Right lobe of liver (tissue), 4 donors: ENCODE measurements at regions not wholly inside any gene's neighbourhood (a gene's known extent, or its start where the extent isn't known, plus 50 kb on each side); places are given as distances from the start of the nearest gene placed in this dataset.

Experiments used
- CTCF ChIP-seq, 4 donors: fragments of 200-600 bp in 3 of 4; fragments of 450-650 bp in 1 of 4; IDR thresholded peaks; one replicate each; pipeline versions ENCODE4 v1.5.1 to v1.8.0; 2016 to 2022; ENCODE audit warnings: antibody characterized with exemption in 4 of 4, mild to moderate bottlenecking in 2 of 4
- POLR2A ChIP-seq: fragments of 450-650 bp; IDR thresholded peaks from one replicate; pipeline ENCODE4 v1.6.1; 2017; ENCODE audit warnings: antibody characterized with exemption, mild to moderate bottlenecking
- donor health status: DM: no; HTN: no; CAD: no.
- donor health status: DM: no; HTN: no; CAD: no.
- donor health status: DM: no; HTN: yes; CAD: no.

- no peak for TF ChIP-seq CTCF (IDR thresholded peaks at IDR 0.05)
- no peak for TF ChIP-seq POLR2A
Measured at GRCh38 chr10:109253306-109253705, 670.0 kb downstream of the XPNPEP1 start.
